ENCODE measurements at regions not wholly inside any gene's neighbourhood (a gene's known extent, or its start where the extent isn't known, plus 50 kb on each side); places are given as distances from the start of the nearest gene placed in this dataset.

DNA sequence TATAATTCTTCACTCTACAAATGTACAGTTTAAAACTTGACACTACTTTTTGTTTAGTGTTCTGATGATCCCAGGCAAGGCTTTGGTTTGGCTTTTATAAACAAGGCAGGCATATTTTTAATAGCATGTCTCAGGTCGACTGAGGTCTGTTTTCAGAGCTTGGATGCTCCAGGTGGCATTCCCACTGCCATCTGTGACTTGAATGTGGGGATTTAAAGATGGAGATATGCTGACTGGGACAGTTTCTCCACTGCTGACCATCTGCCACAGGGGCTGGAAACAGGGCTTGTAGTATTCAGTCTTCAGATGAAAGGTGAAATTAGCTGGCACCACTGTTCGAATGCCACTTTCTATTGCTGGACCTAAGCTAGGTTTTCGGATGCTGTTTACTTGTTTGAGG lies 1266.2 kb upstream of the CDH18 start:
- no peak overlapping the region for H3K4me3 ChIP-seq (ENCODE audit: low read depth, low read length)
- no peak for DNase-seq (ENCODE audit: low read depth)
- TF ChIP-seq, protein P1, sequence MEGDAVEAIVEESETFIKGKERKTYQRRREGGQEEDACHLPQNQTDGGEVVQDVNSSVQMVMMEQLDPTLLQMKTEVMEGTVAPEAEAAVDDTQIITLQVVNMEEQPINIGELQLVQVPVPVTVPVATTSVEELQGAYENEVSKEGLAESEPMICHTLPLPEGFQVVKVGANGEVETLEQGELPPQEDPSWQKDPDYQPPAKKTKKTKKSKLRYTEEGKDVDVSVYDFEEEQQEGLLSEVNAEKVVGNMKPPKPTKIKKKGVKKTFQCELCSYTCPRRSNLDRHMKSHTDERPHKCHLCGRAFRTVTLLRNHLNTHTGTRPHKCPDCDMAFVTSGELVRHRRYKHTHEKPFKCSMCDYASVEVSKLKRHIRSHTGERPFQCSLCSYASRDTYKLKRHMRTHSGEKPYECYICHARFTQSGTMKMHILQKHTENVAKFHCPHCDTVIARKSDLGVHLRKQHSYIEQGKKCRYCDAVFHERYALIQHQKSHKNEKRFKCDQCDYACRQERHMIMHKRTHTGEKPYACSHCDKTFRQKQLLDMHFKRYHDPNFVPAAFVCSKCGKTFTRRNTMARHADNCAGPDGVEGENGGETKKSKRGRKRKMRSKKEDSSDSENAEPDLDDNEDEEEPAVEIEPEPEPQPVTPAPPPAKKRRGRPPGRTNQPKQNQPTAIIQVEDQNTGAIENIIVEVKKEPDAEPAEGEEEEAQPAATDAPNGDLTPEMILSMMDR (IDR thresholded peaks at IDR 0.05; ENCODE audit: insufficient read depth, low read length), result no peak

DNA sequence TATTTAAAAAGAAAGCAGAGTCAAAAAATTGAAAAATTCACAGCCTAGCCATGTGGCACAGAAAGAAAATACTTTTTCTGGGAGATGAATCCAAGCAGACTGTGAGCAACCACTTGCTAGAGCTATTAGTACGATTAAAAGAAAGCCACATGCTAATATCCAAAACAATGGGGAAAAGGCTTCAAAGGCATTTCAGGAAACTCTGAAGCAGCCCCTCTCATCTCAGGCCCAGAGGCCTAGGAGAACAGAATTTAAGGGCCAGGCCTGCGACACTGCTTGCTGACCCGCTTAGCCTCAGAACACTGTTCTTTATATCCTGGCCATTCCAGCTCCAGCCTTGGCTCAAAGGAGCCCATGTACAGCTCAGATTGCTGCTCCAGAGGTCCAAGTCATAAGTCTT lies 1257.0 kb upstream of the CDH18 start:
- no peak overlapping the region for H3K4me3 ChIP-seq (ENCODE audit: low read depth, low read length)
- TF ChIP-seq, protein P1 (IDR thresholded peaks at IDR 0.05; ENCODE audit: insufficient read depth, low read length), result no peak
- DNase-seq (ENCODE audit: low read depth), result no peak

DNA sequence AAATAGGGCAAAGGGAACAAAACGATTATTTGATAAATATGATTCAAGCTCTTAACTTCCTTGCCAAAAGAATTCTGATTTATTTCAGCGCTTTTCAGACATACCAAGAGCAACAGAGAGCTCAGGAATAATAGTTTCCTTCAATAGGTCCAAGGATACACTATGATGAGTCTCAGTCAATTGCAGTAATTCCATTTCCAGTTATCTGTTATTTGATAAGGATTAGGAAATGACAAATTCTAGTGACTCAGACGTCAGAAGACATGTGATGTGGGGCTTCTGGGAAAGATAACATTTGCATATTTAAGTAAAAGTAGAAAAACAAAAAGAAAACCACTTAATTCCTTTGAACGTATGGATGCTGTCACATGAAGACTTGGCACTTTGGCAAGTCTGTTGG lies 1250.8 kb upstream of the CDH18 start:
- TF ChIP-seq, protein P1 (IDR thresholded peaks at IDR 0.05; ENCODE audit: insufficient read depth, low read length), result no peak
- H3K4me3 ChIP-seq (ENCODE audit: low read depth, low read length), result no peak overlapping the region

DNA sequence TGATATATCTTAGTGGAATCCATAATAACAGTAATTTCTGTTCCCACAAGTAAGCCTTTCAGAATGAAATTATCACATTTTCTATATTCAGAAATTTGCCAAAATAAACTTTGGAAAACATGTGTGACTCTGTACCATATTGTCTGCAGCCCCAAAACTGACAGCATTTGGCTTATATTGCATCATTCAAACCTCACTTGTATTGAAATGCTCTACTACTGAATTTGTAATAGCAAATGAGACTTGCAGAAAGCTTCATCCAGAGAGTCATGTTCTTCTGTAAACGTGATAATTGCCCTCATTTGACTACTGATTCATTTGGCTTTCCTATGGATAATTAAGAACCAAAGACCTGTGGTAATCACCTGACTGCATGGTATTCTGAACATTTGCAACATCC lies 1249.5 kb upstream of the CDH18 start:
- DNase-seq (ENCODE audit: low read depth), result peak; percentile 5
- TF ChIP-seq, protein P1 (IDR thresholded peaks at IDR 0.05; ENCODE audit: insufficient read depth, low read length), result no peak
- H3K4me3 ChIP-seq (ENCODE audit: low read depth, low read length), result no peak overlapping the region

More for the DNA sequence above, 1250.8 kb upstream of the CDH18 start:
- DNase-seq (ENCODE audit: low read depth), result no peak

DNA sequence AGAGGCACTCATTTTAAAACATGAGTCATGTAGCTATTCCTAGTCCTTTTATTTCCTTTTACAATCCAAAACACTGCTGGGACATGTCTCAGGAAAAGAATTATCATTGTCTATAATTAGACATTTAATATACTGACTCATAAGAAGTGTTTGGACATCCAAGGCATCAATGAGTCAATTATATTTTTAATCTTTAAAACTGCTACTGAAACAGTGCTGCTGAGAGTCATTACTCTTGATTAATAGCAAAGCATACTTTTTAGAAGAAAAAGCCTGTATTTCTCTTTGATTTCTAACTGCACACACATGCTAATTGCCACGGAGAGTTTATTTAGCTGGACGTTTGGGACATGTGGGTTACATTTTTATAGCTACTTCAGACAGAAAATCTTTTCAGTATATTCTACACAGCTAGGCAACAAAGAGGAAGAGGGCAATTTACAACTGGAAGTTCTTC lies 1249.0 kb upstream of the CDH18 start:
- no peak for DNase-seq (ENCODE audit: low read depth)
- TF ChIP-seq, protein P1 (IDR thresholded peaks at IDR 0.05; ENCODE audit: insufficient read depth, low read length), result no peak
- H3K4me3 ChIP-seq (ENCODE audit: low read depth, low read length), result no peak overlapping the region

DNA sequence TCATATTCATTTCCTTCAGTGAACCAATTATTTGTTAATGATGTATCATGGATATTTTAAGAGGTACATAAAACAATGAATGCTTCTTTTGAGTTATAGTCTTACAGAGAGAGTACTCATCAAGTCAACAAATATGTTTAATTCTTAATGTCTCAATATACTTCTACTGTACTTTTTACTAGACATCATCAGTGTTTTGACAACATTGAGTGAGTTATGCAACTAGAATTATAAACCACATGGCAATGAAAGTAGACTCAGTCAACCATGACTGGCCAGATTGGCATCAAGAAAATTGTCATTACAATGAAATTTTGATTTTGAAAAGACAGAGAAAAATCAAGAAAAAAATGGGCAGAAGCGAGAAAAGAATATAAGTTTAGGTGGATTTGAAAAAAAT lies 1248.1 kb upstream of the CDH18 start:
- TF ChIP-seq, protein P1 (IDR thresholded peaks at IDR 0.05; ENCODE audit: insufficient read depth, low read length), result no peak
- DNase-seq (ENCODE audit: low read depth), result no peak
- no peak overlapping the region for H3K4me3 ChIP-seq (ENCODE audit: low read depth, low read length)
